HCT116 (cell line): ENCODE measurements at regions not wholly inside any gene's neighbourhood (a gene's known extent, or its start where the extent isn't known, plus 50 kb on each side); places are given as distances from the start of the nearest gene placed in this dataset.

Experiments
- ATAC-seq: fragments of 200-7000 bp; cut with Tn5 transposase; 2 replicates; pipeline ENCODE4 v1.9.1; 2020; ENCODE audit warnings: mild to moderate bottlenecking, moderate library complexity
- BruUV-seq: library from RNA; stranded (reverse); fragments of 400-500 nt; replicated peaks from 2 replicates; lab custom pipeline; 2021; lab: Mats Ljungman, UMichigan
- CTCF ChIA-PET: fragments of 300-600 bp; sonication (Branson Sonifier 250); formaldehyde crosslinking; loops from one replicate; lab custom pipeline; 2021; ENCODE audit warnings: antibody characterized with exemption; lab: Charles Lee
- POLR2A ChIA-PET: fragments of 300-600, 350-600 bp; sonication (Branson Sonifier 250); formaldehyde crosslinking; loops from one replicate; lab custom pipeline; 2021; ENCODE audit warnings: antibody characterized with exemption; lab: Charles Lee
- RAD21 ChIA-PET, 2 experiments: fragments of 300-600 bp; sonication (Branson Sonifier 250); formaldehyde crosslinking; loops; one replicate each; lab custom pipeline; 2023; ENCODE audit warnings: low total read pairs in 2 of 2; ENCODE audit not compliant: uncharacterized antibody in 2 of 2, unreplicated experiment in 2 of 2, low non-redundant PET in 1 of 2; lab: Charles Lee
- DNase-seq: peaks from one replicate; pipeline ENCODE4 v3.0.0-alpha.2; 2010; ENCODE audit warnings: low read depth, low spot score
- H2AFZ ChIP-seq: fragments of 200-600 bp; shearing (Covaris generic), sonication (generic); 2 replicates; pipeline ENCODE4 v1.6.1; 2017; ENCODE audit warnings: low read depth, mixed run types, mixed read lengths, antibody characterized with exemption, low read length; ENCODE audit not compliant: poor library complexity, severe bottlenecking
- H3K27ac ChIP-seq: 2 replicates; pipeline ENCODE4 v1.5.1; 2012; ENCODE audit warnings: low read depth, low read length
- H3K27me3 ChIP-seq: fragments of 200-600 bp; sonication (generic); 2 replicates; pipeline ENCODE4 v1.6.1; 2016; ENCODE audit warnings: mixed run types, low read length, mixed read lengths; ENCODE audit not compliant: insufficient read depth
- H3K36me3 ChIP-seq, 2 experiments: fragments of 200-500 bp in 1 of 2; fragments of 200-600 bp in 1 of 2; sonication (Bioruptor generic) in 1 of 2; sonication (generic) in 1 of 2; 2 replicates each; pipeline versions ENCODE4 v1.5.1 to v1.6.1; 2014 to 2016; ENCODE audit warnings: low read length in 2 of 2, inconsistent platforms in 1 of 2, mixed read lengths in 1 of 2, mixed run types in 1 of 2; ENCODE audit not compliant: insufficient read depth in 2 of 2, control insufficient read depth in 1 of 2
- H3K4me1 ChIP-seq, 2 experiments: fragments of 200-600 bp in 1 of 2; sonication (generic) in 1 of 2; 2 replicates each; pipeline versions ENCODE4 v1.5.1 to v1.6.1; 2012 to 2017; ENCODE audit warnings: low read length in 2 of 2, inconsistent platforms in 1 of 2, mild to moderate bottlenecking in 1 of 2, mixed read lengths in 1 of 2, mixed run types in 1 of 2, moderate library complexity in 1 of 2; ENCODE audit not compliant: insufficient read depth in 2 of 2, control insufficient read depth in 1 of 2
- H3K4me2 ChIP-seq: fragments of 200-600 bp; sonication (generic); 2 replicates; pipeline ENCODE4 v1.6.1; 2017; ENCODE audit warnings: mixed run types, low read length, mixed read lengths
- H3K4me3 ChIP-seq, 2 experiments: fragments of 200-600 bp in 1 of 2; sonication (generic) in 1 of 2; replicated peaks in 1 of 2; 2 replicates each; pipeline ENCODE4 v1.5.1; 2011 to 2016; ENCODE audit warnings: low read length in 2 of 2, control low read depth in 1 of 2, low read depth in 1 of 2, mild to moderate bottlenecking in 1 of 2, mixed read lengths in 1 of 2, mixed run types in 1 of 2
- H3K79me2 ChIP-seq: fragments of 200-600 bp; sonication (generic); 2 replicates; pipeline ENCODE4 v1.6.1; 2017; ENCODE audit warnings: mild to moderate bottlenecking, mixed run types, low read length, moderate library complexity, mixed read lengths; ENCODE audit not compliant: insufficient read depth
- H3K9ac ChIP-seq: fragments of 200-600 bp; sonication (generic); 2 replicates; pipeline ENCODE4 v1.6.1; 2016; ENCODE audit warnings: low read length, mixed read lengths
- H3K9me2 ChIP-seq: fragments of 200-600 bp; sonication (generic), shearing (Covaris generic); 2 replicates; pipeline ENCODE4 v1.6.1; 2017; ENCODE audit warnings: mixed run types, mild to moderate bottlenecking, moderate library complexity; ENCODE audit not compliant: insufficient read depth
- H3K9me3 ChIP-seq, 2 experiments: fragments of 200-500 bp in 1 of 2; fragments of 200-600 bp in 1 of 2; sonication (Bioruptor generic) in 1 of 2; sonication (generic) in 1 of 2; 2 replicates each; pipeline ENCODE4 v1.6.1; 2014 to 2017; ENCODE audit warnings: low read length in 2 of 2, mixed read lengths in 2 of 2, inconsistent platforms in 1 of 2, low read depth in 1 of 2, mild to moderate bottlenecking in 1 of 2, mixed run types in 1 of 2, moderate library complexity in 1 of 2; ENCODE audit not compliant: control insufficient read depth in 1 of 2, insufficient read depth in 1 of 2
- H4K20me1 ChIP-seq: fragments of 200-600 bp; sonication (generic), shearing (Covaris generic); 2 replicates; pipeline ENCODE4 v1.6.1; 2017; ENCODE audit warnings: mixed run types, mild to moderate bottlenecking, moderate library complexity; ENCODE audit not compliant: insufficient read depth
- ELF1 ChIP-seq: IDR thresholded peaks from 2 replicates; pipeline ENCODE4 v1.6.1; 2012; ENCODE audit warnings: low read depth, borderline replicate concordance
- EZH2 ChIP-seq: fragments of 200-600 bp; sonication (generic); IDR thresholded peaks from 2 replicates; pipeline ENCODE4 v1.6.1; 2017; ENCODE audit warnings: antibody characterized with exemption, mixed run types
- MAX ChIP-seq: IDR thresholded peaks from 2 replicates; pipeline ENCODE4 v1.6.1; 2012
- YY1 ChIP-seq: IDR thresholded peaks from 2 replicates; pipeline ENCODE4 v1.6.1; 2011; ENCODE audit warnings: low read length, low read depth, moderate library complexity, mild to moderate bottlenecking; ENCODE audit not compliant: insufficient replicate concordance; ENCODE audit errors: extremely low read depth
- intact Hi-C: fragments of 100-400 bp; cut with micrococcal nuclease; formaldehyde crosslinking; loops from 2 replicates; pipeline ENCODE4 v1.10.0; 2022

GRCh38 chr4:26206999-26207398 lies 113.8 kb upstream of the RBPJ start:
- intact Hi-C loops, result no loop called here
- TF ChIP-seq EZH2 (no peak), ELF1 (no peak)
- CTCF ChIA-PET, result no interaction called here
- Histone ChIP-seq H3K36me3 (no peaks in the 10 kb centered on the region), H3K9ac (no peak overlapping the region), H4K20me1 (no peaks in the 10 kb centered on the region), H3K27me3 (peaks cover 11% of the 10 kb centered on the region; the same call in 1 of the 2 replicates), H3K4me1 (no peaks in the 10 kb centered on the region), H3K27ac (no peak overlapping the region), H3K4me3 (no peak overlapping the region), H3K79me2 (no peaks in the 10 kb centered on the region), H2AFZ (no peak overlapping the region), H3K9me2 (no peaks in the 10 kb centered on the region), H3K4me2 (no peak overlapping the region), H3K9me3 (no peaks in the 10 kb centered on the region)
- ATAC-seq, result no peak
- DNase-seq, result no peak
- no TSS peak for BruUV-seq
- RAD21 ChIA-PET, result no interaction called here
- POLR2A ChIA-PET, result no interaction called here

- Histone ChIP-seq H3K4me3 (no peak overlapping the region), H3K27me3 (peaks cover 11% of the 10 kb centered on the region; the same call in 1 of the 2 replicates), H3K4me2 (no peak overlapping the region), H4K20me1 (no peaks in the 10 kb centered on the region), H2AFZ (no peak overlapping the region), H3K9me2 (no peaks in the 10 kb centered on the region), H3K9ac (no peak overlapping the region), H3K9me3 (no peaks in the 10 kb centered on the region), H3K27ac (no peak overlapping the region), H3K36me3 (no peaks in the 10 kb centered on the region), H3K4me1 (no peaks in the 10 kb centered on the region), H3K79me2 (no peaks in the 10 kb centered on the region)
- no TSS peak for BruUV-seq
- ChIA-PET CTCF (no interaction called here), POLR2A (no interaction called here), RAD21 (no interaction called here)
- intact Hi-C loops, result no loop called here
- DNase-seq (no peak), ATAC-seq (no peak)
- TF ChIP-seq EZH2, result no peak
- TF ChIP-seq YY1, result no peak
- TF ChIP-seq MAX, result no peak
Observed at GRCh38 chr4:26207631-26208030, 113.2 kb upstream of the RBPJ start.
